H1 (cell line): ENCODE measurements at regions not wholly inside any gene's neighbourhood (a gene's known extent, or its start where the extent isn't known, plus 50 kb on each side); places are given as distances from the start of the nearest gene placed in this dataset.

Experiments
- SAP30 ChIP-seq: fragments of 300-600 bp; sonication (generic); IDR thresholded peaks from 2 replicates; pipeline ENCODE4 v1.7.1; 2012; ENCODE audit warnings: low read length, moderate library complexity, mild to moderate bottlenecking, inconsistent platforms; ENCODE audit not compliant: insufficient read depth, insufficient replicate concordance
- SIN3A ChIP-seq, 2 experiments: IDR thresholded peaks in 1 of 2; conservative IDR thresholded peaks in 1 of 2; 2 replicates each; pipeline ENCODE4 v1.6.1; 2011 to 2012; ENCODE audit warnings: low read length in 2 of 2, improper control_type of control experiment in 1 of 2, low read depth in 1 of 2, mild to moderate bottlenecking in 1 of 2

- no peak for TF ChIP-seq SIN3A (conservative IDR thresholded peaks at IDR 0.05 in 1 of 2, IDR thresholded peaks at IDR 0.05 in 1 of 2; ENCODE audit: low read depth in 1 of 2, low read length in 2 of 2)
- no peak for TF ChIP-seq SAP30
Measured at GRCh38 chr15:75109736-75110130, 86.3 kb downstream of the PPCDC start (continued).
